ENCODE measurements at regions not wholly inside any gene's neighbourhood (a gene's known extent, or its start where the extent isn't known, plus 50 kb on each side); places are given as distances from the start of the nearest gene placed in this dataset.

DNA sequence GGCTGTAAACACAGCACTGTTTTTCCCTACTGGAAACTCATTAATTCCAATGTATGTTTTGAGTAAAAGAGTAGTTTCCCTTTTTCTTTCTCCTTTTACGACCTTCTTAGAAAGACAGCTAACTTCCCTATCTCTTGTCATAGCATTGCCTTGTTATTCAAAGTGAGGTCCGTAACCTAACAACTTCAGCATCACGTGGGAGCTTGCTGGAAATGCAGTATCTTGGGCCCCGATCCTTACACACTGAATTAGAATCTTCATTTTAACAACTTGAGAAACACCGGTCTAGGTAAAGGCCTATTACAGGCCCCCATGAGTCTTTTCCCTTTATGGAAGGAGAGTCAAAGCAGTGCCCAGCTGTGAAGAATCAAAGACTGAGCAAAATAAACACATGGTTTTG, 230.7 kb upstream of the PRKD1 start:
- Histone ChIP-seq H3K4me3 (no peak overlapping the region), H3K27ac (peak overlapping the region in 1 of 2 donors; percentile 16), H3K36me3 (ENCODE audit: low read depth, missing control alignments) (no peaks in the 10 kb centered on the region), H3K4me1 (peaks cover 4% of the 10 kb centered on the region), H3K27me3 (no peaks in the 10 kb centered on the region), H3K9me3 (no peaks in the 10 kb centered on the region)
- intact Hi-C loops (cut with DNase I; ENCODE audit: low total_unique reads), result no loop called here
- WGBS, 2 donors, result 57 to 73% methylated on average over 5 of the region's 5 CpGs
- no peak for DNase-seq
- TF ChIP-seq POLR2A (IDR thresholded peaks at IDR 0.05), result no peak
- TF ChIP-seq, protein P1, sequence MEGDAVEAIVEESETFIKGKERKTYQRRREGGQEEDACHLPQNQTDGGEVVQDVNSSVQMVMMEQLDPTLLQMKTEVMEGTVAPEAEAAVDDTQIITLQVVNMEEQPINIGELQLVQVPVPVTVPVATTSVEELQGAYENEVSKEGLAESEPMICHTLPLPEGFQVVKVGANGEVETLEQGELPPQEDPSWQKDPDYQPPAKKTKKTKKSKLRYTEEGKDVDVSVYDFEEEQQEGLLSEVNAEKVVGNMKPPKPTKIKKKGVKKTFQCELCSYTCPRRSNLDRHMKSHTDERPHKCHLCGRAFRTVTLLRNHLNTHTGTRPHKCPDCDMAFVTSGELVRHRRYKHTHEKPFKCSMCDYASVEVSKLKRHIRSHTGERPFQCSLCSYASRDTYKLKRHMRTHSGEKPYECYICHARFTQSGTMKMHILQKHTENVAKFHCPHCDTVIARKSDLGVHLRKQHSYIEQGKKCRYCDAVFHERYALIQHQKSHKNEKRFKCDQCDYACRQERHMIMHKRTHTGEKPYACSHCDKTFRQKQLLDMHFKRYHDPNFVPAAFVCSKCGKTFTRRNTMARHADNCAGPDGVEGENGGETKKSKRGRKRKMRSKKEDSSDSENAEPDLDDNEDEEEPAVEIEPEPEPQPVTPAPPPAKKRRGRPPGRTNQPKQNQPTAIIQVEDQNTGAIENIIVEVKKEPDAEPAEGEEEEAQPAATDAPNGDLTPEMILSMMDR (IDR thresholded peaks at IDR 0.05), result no peak

DNA sequence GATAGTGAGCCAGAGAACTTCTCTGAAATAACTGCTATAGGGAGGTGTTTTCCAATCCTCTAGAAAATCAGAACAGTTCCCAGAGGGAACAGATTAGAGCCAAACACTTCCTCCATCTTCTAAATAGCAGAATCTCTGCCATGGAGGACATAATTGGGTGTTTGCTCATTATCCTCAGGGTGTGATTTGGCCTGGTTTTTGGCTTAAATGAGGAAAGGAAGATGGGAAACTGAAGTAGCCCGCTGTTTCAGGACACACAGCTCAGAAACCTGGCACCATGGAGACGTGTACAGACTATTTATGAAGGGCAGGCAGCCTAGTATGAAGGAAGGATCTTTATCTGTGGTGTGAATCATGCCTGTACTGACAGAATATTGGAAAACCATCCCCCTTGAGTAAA, 231.7 kb upstream of the PRKD1 start:
- TF ChIP-seq POLR2A (IDR thresholded peaks at IDR 0.05), result no peak
- TF ChIP-seq, protein P1 (IDR thresholded peaks at IDR 0.05), result no peak
- Histone ChIP-seq H3K36me3 (ENCODE audit: low read depth, missing control alignments) (no peaks in the 10 kb centered on the region), H3K4me1 (peaks cover 4% of the 10 kb centered on the region), H3K9me3 (no peaks in the 10 kb centered on the region), H3K27ac (no peak overlapping the region), H3K4me3 (no peak overlapping the region), H3K27me3 (no peaks in the 10 kb centered on the region)
- WGBS, 2 donors, result 55 to 72% methylated on average over 2 of the region's 2 CpGs
- intact Hi-C loops (cut with DNase I; ENCODE audit: low total_unique reads), result no loop called here
- DNase-seq, result no peak

GRCh38 chr14:30160608-30161007, 233.0 kb upstream of the PRKD1 start:
- intact Hi-C loops (cut with DNase I; ENCODE audit: low total_unique reads), result no loop called here
- 84 to 88% methylated on average over 5 of the region's 5 CpGs for WGBS, 2 donors
- no peak for DNase-seq
- H3K4me1 ChIP-seq, result peaks cover 4% of the 10 kb centered on the region
- H3K27me3 ChIP-seq, result no peaks in the 10 kb centered on the region
- H3K4me3 ChIP-seq, result no peak overlapping the region
- H3K27ac ChIP-seq, result no peak overlapping the region
- TF ChIP-seq, protein P1 (IDR thresholded peaks at IDR 0.05), result no peak
- TF ChIP-seq POLR2A (IDR thresholded peaks at IDR 0.05), result no peak
- H3K36me3 ChIP-seq (ENCODE audit: low read depth, missing control alignments), result no peaks in the 10 kb centered on the region
- H3K9me3 ChIP-seq, result no peaks in the 10 kb centered on the region

DNA sequence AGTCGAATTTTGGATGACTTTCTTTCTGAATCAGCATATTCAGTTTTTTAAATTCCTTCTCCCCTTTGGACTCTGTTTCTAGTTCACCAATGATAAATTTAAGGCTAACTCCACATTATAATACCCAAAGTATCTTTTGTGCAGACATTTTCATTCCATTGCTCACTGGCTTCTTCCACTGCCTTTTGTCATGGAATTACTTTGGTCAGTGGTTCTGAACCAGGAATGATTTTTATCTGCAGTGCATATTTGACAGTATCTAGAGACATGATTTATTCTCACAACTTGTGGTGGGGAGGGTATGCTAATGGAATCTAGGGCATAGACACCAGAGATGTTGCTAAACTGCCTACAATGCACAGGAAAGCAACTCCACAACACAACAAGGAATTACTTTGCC, 234.4 kb upstream of the PRKD1 start:
- WGBS, 2 donors, result 67 to 73% methylated on average over 1 of the region's 1 CpG
- intact Hi-C loops (cut with DNase I; ENCODE audit: low total_unique reads), result no loop called here

GRCh38 chr14:30165255-30165654, 237.6 kb upstream of the PRKD1 start:
- Histone ChIP-seq H3K27ac (no peak overlapping the region), H3K4me1 (no peaks in the 10 kb centered on the region), H3K9me3 (no peaks in the 10 kb centered on the region), H3K4me3 (no peak overlapping the region), H3K36me3 (ENCODE audit: low read depth, missing control alignments) (no peaks in the 10 kb centered on the region), H3K27me3 (no peaks in the 10 kb centered on the region)
- WGBS, 2 donors, result 90 to 92% methylated on average over 2 of the region's 2 CpGs
- intact Hi-C loops (cut with DNase I; ENCODE audit: low total_unique reads), result no loop called here
- TF ChIP-seq POLR2A (IDR thresholded peaks at IDR 0.05), result no peak
- TF ChIP-seq, protein P1 (IDR thresholded peaks at IDR 0.05), result no peak
- DNase-seq, result no peak

More for the DNA sequence above, 234.4 kb upstream of the PRKD1 start:
- Histone ChIP-seq H3K9me3 (no peaks in the 10 kb centered on the region), H3K4me1 (peaks cover 4% of the 10 kb centered on the region), H3K4me3 (no peak overlapping the region), H3K27ac (no peak overlapping the region), H3K36me3 (ENCODE audit: low read depth, missing control alignments) (no peaks in the 10 kb centered on the region), H3K27me3 (no peaks in the 10 kb centered on the region)
- no peak for TF ChIP-seq POLR2A (IDR thresholded peaks at IDR 0.05)
- TF ChIP-seq, protein P1 (IDR thresholded peaks at IDR 0.05), result no peak
- DNase-seq, result no peak
